GM19240 (cell line): ENCODE measurements at regions not wholly inside any gene's neighbourhood (a gene's known extent, or its start where the extent isn't known, plus 50 kb on each side); places are given as distances from the start of the nearest gene placed in this dataset.
"Not testable (repeated sequence)": the region's sequence is repeated elsewhere in the genome, so short reads cannot be mapped to it uniquely, and the experiment has no call there.

Experiments
- DNase-seq: peaks from one replicate; pipeline ENCODE4 v3.0.0; 2011; ENCODE audit warnings: low spot score; ENCODE audit not compliant: insufficient read length

DNA sequence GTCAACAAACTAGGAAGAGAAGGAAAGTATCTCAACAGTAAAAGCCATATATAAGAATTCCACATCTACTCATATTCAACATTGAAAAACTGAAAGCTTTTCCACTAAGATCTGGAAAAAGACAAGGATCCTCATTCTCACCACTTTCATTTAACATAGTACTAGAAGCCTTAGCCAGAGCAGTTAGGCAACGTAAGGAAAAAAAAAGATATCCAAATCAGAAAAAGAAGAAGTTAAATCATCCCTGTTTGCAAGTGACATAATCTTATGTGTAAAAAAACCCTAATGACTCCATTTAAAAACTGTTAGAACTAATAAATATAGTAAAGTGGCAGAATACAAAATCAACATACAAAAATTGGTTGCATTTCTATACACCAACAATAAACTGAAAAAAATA is 426.2 kb downstream of the BCAT1 start:
- no peak for DNase-seq

DNA sequence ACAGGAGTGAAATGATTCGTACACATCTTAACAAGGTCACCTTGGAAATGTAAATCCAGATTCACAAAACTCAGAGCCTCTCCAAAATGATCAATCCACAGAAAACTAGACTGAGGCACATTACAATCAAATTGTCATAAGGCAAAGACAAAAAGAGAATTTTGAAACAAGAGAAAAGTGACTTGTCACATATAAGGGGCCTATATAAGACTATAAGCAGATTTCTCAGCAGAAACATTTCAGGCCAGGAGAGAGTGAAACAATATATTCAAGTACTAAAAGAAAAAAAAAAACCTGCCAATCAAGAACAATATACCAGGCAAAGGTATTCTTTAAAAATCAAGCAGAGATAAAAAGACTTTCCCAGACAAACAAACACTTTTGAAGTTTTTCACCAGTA is 429.1 kb downstream of the BCAT1 start:
- no peak for DNase-seq

DNA sequence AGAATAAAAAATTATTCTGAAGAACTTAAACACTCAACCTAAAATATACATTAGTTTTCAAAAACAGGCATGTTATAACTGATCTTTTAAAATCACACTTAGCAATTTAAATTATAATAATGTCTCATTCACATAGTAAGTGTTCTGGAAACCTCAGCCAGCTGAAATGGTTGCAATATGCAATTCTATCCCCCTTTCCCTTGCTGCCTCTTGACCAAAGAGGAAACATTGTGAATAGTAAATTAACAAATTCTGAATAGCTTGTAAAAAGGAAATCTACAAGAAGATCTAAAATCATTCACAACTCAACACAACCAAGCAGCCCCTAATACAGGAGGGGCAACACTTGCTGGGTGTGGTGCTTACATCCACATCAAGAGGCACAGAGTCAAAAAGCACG is 431.9 kb downstream of the BCAT1 start:
- DNase-seq, result no peak

DNA sequence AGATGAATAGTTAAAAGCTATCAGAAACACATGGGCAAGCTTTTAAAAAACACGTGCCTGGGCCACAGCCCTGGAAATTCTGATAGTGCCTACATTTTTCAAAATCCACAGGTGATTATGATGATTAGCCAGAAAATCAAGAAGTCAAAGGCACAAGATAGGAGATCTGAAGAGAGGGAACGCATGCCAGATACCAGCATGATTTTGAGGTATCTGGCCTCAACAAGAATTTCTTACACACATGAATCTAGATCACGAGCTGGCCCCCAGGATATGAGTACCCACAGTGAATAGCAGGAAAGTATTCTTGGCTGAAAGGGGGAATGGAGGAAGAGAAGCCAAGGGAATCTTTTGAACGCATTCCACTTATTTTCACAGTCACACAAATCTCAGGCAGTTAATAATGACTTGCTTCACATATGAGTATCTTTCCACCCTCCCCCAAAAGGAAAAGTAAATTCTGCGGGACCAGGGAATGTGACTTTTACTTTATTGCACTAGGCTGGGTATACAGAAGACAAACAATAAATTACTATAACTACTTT is 438.2 kb downstream of the BCAT1 start:
- no peak for DNase-seq

DNA sequence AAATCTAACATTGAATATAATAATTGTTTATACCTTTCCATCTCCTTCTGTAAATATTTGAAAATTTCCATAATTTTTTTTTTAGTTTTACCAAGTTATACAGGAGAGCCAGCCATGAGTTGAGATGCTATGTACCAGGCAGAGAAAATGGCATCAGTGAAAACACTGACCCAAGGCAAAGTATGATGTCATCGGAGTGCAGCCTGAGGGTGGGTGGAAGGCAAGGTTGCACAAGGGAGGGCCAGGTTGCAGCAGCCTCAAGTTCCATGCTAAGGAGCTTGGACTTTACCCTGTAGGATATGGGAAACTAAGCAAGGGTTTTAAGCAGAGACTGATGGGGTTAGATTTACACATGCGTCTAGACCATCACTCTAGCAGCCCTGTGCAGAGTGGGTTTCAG is 441.1 kb downstream of the BCAT1 start:
- DNase-seq, result no peak

DNA sequence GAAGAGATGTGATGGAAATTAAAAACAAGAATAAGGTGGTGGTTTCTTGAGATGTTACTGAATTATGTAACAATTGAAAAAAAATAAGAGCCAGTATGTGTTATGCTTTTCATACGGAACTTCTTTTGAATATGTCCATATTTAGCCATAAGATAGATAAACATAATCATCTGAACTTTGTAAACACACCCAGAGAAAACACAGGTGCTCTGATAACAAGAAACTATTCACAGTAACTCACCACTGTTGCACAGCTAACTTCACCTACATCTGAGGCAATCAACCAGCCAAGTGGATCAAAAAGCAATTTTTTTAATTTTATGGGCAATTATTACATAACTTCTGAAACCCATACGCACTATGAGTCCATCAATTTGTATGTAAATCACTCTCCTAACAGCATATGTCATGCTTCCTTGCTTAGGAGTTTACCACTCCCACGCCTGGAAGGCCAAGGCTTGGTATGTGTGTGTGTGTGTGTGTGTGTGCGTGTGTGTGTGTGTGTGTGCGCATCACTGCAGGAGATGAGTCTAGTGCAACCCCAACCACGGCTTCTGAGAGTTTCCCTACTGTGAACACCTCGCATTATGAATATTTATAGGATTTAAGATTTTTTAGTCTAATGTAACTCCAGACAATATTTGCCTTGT is 443.4 kb downstream of the BCAT1 start:
- DNase-seq, result no peak

DNA sequence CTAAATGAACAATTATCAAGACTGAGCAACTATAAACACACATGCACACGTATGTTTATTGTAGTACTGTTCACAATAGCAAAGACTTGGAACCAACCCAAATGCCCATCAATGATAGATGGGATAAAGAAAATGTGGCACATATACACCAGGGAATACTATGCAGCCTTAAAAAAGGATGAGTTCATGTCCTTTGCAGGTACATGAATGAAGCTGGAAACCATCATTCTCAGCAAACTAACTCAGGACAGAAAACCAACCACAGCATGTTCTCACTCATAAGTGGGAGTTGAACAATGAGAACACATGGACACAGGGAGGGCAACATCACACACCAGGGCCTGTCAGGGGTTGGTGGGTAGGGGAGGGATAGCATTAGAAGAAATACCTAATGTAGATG is 445.4 kb downstream of the BCAT1 start:
- DNase-seq, result not testable (repeated sequence)

DNA sequence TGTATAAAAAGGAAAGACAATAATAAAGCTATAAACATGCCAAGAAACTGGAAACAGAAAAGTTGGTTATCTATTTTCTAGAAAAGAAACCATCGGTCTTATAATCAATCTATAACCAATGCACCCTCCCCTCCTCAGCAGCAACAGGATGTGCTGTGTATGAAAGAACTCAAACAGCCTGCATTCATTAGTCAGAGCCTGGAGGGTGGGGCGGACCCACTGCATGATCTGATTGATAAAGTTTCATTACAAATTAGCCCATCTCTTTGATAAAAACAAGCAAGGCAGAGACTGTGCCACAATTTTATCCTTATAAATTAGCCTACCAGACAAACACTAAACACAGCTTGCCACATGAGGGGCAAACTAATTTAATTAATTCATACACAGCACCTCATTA is 448.1 kb downstream of the BCAT1 start:
- no peak for DNase-seq

DNA sequence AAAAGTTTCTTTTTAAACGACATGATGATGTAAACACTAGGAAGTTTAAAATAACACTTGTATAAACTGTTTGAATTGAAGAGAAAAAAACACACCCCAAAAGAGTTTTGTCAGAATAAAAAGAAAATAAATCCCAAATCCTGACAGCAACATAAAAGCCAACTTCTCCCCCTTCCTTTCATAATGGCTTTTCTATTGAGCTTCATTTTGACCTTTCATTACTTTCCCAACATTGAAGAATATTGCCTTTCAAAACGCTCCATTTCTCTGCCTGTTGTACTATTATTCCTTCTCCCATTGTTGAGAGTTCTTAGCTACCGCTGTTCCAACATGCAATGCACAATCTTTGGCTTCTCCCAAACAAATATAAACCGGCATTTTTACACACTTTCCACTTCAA is 448.5 kb downstream of the BCAT1 start:
- DNase-seq, result no peak

DNA sequence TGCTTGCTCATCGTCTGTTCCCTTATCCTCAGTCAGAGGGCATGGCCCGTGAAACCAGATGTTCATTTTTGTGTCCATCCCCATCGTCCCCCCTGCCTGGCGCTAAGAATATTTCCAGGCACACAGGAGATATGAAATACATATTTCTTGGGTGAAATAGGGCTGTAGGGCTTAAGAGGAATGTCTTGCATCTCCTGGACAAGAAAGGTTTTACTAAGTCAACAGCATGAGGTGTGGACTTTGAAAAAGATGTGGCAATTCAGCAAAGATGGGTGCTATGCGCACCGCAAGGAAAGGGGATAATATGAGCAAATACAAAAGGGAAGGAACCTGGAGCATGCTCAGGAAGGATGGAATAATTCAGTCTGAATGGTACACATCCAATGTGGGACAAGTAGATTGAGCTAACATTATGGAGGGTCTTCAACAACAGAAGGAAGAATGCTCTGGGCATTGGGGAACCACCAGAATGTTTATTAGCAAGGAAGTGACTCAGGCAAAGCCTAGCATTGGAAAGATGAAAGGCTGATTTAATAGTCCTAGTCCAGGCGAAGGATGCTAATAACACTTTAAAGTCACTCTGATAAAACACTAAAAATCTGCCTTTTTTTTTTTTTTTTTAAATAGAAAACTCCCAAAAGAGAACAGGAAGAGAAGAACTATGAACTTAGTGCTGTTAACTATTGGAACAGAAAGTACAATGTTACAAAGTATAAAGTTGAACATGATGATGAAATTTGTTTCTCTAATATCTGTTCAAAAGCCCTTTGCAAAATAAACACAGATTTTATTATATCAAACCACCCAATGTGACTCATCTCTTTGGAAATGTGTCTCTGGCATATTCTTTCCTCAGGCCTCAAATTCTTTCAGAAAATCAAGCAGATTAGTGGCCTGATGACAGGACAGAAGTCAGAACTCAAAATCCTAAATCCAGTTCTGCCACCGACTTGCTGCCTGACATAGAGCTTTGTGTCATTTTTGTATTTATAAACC is 449.5 kb downstream of the BCAT1 start:
- DNase-seq, result no peak

DNA sequence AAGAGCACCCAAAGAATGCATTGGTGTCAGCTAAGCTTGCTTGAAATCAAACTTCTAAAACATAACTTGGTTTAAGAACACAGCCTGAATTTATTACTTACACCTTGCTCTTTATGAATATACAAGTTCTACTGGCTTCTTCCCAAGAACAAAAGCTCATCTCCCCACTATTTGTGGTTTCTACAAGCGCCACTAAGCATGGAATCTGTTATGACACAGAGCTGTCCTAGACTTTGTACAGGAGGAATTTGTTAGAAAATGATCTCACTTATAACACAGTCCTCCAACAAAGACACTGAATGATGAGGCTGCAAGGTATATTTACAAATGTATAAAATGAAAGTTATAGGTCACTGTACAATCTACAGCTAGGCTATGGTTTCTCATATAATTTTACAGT is 452.1 kb downstream of the BCAT1 start:
- no peak for DNase-seq

DNA sequence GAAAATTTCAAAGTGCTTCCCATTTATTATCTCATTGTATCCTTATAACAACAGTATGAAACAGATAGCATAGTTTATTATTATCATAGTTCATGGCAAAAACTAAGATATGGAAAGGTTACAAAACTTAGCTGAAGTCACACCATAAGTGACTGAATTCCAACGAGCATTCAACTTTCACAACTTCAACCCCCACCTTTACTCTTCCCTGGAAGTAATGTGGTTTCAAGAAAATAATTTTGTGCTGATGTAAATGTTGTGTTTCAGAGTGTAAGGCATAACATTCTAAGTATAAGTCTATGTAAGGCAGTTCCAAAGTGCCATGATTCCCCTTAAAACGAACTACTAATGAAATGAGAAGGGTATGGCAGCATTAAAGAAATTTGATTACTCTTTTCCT is 454.5 kb downstream of the BCAT1 start:
- no peak for DNase-seq

DNA sequence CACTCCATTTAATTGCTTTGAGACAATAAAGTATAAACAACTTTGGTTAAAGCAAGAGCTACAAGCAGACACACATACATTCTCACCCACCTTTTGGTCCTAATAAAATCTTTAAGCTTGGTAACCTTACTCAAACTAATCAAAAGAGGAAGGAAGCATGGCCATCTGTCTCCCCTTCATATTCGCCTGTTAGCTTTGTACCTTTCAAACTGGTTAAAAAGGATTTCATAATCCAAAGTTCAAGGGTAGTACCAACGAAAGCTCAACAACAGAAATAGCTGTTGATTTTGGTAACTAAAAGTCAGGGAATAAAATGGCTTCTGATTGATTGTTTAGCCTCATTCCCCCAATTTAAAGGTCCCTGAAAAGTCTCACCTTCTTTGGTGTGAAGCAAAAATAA is 456.9 kb downstream of the BCAT1 start:
- no peak for DNase-seq

DNA sequence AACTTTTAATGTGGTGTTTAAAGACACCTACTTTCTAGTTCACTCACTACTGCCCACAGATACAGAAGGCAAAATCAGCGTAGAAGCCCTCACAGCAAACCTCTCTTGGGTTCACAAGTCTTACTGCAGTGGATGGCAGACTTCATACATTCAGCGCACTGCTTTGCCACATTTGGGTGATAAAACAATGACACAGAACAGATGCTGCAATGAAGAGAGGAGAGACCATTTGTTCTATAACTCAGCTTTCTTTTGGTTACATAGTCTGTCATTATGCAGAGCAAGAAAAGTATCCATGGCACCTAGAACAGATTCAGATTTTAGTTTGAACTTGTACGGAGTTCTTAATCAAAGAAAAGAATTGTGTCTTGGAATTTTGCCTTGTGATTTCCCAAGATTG is 459.0 kb downstream of the BCAT1 start:
- no peak for DNase-seq

DNA sequence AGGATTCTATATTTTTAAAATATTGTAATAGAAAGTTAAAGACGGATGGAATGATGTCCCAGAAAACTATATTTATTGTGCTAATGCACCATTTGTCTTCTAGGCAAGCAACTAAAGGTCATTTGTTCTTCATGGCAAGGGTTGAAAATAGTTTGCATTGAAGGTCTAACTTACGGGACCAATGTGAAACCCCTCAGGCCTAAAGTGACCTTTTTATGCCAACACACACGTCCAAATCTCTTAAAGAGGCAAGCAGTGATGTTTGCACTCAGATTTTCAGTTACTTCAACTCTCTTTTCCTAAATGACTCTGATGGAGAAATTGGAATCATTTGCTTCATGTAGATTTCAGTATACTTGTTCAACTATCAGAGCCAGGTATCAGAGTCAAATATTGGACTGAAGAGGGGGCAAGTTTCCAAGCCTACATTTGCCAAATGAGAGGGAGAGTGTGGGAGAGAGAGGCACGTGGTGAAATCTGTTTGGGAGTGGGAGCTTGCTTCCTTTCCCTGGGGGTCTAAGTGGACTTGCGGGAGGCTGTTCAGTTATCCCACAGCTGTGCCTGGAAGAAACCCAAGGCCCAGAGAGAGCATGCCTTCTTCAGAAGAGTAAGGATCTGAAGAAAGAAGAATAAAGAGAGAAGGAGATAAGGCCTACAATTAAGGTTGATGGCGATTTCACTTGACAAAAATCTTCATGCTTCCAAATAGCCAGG is 459.8 kb downstream of the BCAT1 start:
- DNase-seq, result no peak

DNA sequence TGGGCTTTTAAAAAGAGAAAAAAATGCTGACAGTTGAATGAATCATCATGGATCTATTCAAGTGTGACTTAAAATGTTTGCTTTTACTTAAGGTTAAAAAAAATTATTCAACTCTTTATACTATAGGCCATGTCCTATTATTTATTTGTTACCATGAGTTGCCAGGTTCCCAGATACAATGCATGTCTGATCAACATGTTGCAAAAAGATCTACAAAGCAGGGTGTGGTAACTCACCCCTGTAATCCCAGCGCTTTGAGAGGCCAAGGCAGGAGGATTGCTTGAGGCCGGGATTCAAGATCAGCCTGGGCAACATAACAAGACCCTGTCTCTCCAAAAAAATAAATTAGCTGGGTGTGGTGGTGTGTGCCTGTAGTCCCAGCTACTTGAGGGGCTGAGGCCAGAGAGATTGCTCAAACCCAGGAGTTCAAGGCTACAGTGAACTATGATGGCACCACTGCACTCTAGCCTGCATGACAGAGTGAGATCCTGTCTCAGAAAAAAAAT is 460.8 kb downstream of the BCAT1 start:
- no peak for DNase-seq

DNA sequence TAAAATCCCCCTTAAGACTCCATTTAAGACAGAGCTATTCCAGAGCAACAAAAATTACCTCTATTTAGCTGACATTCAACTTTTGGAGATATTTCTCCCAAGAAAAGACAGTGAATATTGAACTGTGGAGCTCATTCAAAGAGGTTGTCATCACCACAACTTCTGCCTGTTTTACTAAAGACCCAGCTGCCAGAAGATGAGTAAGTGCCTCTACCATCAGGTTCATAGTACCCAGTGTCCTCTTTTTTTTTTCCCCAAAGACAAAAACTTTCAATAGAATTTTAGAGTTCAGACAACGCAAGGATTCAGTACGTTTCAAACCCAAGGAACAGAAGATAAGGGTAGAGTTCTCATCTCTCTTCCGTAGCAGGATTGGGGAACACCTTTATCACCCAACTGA is 461.3 kb downstream of the BCAT1 start:
- DNase-seq, result no peak

DNA sequence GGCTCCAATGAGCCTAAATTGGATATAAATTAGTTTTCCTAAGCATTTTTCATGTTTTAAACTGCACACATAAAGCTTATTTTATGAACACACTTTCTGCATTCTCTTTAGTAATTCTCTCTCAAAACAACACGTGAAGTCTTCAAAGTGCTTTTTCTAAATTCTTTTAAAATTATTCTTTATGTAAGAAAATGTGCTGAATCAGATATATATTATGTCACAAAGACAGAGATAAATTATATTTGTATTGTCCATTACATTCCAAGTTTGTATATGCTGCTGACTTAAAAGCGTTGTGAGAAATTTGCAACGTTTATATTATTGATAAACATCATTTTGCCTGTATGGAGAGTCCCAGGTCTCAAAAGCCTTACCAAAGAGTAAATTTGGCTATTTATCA is 465.2 kb downstream of the BCAT1 start:
- DNase-seq, result no peak

DNA sequence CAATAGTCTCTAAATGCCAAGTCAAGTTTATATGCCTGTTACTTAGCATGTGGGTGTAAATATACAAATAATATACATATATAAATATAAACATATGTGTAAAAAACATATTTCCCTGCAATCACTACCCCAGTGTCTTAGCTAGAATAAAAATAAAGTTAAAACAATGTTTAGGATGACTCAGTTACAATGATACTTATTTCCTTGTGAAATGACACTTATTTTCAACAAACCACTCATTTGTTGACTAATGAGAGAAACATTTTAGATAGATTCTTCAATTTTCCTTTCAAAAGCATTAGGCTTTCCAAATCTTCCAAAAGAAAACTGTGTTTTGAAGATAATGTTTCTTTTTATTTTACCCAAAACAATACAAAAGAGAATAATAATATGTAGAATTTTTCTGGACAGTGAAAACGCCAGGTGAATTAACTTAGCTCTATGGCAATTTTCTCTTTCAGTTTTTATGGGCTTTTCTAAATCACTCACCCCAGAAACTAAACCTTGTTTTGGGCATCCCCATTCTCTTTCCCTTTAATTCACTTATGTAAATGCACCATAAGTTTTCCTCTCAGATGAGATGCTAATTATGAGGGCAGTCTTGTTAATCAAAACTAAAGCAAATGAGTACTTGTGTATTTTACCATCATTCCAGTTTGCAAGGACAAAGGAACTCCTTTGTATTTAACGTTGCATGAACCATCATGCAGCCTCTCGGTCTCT is 465.9 kb downstream of the BCAT1 start:
- no peak for DNase-seq

DNA sequence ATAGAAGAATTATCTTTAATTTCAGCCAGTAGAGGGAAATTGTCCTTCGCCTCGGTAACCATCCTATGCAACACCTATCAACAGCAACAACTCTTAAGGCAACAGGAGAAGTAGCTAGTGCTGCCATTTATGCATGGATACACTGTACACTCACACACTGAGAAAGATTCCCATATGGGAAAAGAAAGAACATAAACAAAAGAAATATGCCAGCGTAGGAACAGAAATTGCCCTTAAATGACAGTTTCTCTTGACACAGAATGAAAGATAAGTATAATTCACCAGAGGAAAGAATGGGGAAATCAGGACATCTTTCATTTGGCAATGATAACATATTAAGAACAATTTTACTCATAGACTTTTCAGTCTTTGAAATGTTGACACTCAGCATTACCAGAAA is 466.9 kb downstream of the BCAT1 start:
- no peak for DNase-seq
